DMS53 treated with DMSO at 0.1 percent for 48 hours (cell line): ENCODE measurements at regions not wholly inside any gene's neighbourhood (a gene's known extent, or its start where the extent isn't known, plus 50 kb on each side); places are given as distances from the start of the nearest gene placed in this dataset.
A peak's percentile ranks its signal among the peaks of the same experiment; 100 is the strongest.
"Not testable (repeated sequence)": the region's sequence is repeated elsewhere in the genome, so short reads cannot be mapped to it uniquely, and the experiment has no call there.

ENCODE experiments used
- DNase-seq: peaks from one replicate; lab custom pipeline; 2025; ENCODE audit not compliant: unreplicated experiment; lab: John Stamatoyannopoulos, UW

DNA sequence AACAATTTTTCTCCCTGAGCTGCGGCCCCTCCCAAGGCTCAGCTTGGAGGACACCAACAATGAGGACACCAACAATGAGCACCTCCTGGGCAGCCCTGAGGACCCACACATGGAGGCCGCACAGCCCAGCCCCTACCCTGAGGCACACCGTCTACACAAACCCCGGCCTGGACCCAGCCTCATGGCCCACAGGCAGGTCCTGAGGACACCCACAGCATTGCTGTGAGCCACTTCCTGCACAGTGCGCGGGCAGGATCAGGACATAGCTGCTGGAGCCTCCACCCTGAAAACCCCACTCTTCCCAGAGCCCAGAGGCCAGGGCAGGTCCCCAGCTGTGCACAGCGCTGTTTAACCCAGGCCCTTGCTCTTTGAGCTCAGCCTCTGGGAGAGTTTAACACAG is 194.3 kb downstream of the RTP5 start:
- DNase-seq: no peak

DNA sequence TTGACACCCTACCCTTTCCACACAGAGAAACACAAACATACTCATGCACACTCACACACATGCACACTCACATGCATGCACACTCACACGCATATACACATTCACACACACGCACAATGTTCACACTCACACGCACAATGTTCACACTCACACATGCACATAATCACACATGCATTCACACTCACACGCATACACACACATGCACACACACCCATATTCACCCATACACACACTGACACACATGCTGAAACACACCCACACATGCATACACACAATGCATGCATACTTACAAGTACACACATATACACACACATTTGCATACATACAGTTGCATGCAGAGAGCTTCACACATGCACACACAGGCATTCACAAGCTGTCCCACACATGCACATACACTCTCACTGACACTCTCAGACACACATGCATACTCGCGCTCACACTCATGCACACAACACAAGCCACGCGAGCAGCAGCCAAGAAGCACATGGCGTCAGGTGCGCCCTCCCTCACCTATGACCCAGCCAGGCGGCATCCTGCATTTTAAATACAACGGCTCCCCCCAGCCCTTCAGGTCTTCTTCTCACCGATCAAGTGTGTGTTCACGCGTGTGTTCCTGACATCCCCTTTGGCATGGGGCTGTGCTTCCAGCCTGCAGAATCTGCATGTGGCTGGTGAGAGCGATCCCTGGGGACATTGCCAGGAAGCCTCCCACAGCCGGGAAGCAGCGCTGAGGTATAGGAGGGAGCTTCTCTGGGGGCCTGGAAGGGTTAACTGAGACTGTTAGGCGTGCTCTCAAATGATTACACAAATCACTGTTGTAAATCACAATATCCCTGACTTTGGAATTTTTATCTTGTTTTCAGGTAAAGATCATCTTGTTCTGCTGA is 195.1 kb downstream of the RTP5 start:
- DNase-seq: no peak

DNA sequence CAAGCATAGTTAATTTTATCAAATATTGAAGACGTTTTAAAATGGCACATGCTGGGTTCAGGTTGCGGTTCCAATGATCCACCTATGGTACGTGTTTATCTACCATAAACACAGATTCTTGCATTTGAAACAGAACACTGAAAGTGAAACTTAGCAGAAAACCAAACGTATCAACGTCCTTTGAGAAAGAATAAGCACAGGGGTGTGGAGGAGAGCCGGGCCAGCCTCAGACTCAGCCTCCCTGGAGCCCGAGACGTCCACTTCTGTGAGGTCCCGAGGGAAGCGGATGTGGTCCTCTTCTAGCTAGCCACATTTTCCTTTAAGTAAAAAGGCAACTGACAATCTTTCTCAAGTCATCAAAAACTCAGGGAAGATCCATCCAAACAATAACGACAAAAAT is 195.9 kb downstream of the RTP5 start:
- no peak for DNase-seq

- DNase-seq: no peak
These were observed 199.5 kb downstream of the RTP5 start for GRCh38 chr2:242069018-242069417.

DNA sequence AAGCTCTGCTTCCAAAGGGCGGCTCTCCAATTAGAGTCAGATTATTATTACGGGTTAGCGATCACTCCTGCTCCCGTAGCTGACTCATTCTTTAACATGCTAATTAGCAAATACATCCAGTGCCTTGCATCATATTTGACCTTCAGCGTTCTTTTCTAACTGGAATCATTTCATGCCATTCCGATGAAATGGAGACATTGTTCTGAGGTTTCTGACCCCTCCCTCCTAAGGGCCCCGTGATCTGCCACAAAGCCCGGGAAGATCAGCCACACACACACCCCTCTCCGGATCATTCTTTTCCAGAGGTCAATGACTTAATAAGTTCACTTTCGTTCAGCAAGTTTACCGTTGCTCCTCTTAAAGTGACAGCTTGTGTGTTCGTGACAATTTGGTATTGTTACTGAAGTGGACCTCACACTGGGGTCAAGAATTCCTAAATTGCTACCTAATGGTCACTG is 200.4 kb downstream of the RTP5 start:
- not testable (repeated sequence) for DNase-seq

- DNase-seq: not testable (repeated sequence)
These were observed 201.2 kb downstream of the RTP5 start for GRCh38 chr2:242070726-242071125.

- DNase-seq: not testable (repeated sequence)
These were observed 201.8 kb downstream of the RTP5 start for GRCh38 chr2:242071377-242071776.

- not testable (repeated sequence) for DNase-seq
These were observed 202.4 kb downstream of the RTP5 start for GRCh38 chr2:242071936-242072335.

DNA sequence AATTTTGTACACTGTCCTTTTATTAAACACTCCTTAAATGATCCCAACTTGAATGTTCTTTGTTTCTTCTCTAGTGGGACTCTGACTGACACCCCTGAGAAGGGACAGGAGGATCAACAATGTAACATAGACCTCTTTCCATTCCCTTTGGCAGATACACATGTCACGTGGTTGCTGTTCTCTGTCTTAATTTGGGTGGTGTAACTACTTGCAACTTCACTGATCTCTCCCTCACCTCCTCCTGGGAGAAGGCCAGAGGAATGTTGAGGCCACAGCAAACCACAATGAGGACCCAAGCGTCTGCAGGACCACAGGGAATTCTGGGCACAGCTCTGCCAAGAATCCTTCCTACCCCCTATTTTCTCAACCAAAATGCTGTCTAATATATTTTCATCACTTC is 205.6 kb downstream of the RTP5 start:
- DNase-seq: no peak

- DNase-seq: no peak
These were observed 206.2 kb downstream of the RTP5 start for GRCh38 chr2:242075696-242076095.

- not testable (repeated sequence) for DNase-seq
These were observed 206.7 kb downstream of the RTP5 start for GRCh38 chr2:242076184-242076583.

- DNase-seq: not testable (repeated sequence)
These were observed 208.9 kb downstream of the RTP5 start for GRCh38 chr2:242078426-242078825.

GRCh38 chr2:242079792-242080191 is 210.3 kb downstream of the RTP5 start:
- DNase-seq: not testable (repeated sequence)

- DNase-seq: not testable (repeated sequence)
These were observed 211.2 kb downstream of the RTP5 start for GRCh38 chr2:242080575-242081214.

DNA sequence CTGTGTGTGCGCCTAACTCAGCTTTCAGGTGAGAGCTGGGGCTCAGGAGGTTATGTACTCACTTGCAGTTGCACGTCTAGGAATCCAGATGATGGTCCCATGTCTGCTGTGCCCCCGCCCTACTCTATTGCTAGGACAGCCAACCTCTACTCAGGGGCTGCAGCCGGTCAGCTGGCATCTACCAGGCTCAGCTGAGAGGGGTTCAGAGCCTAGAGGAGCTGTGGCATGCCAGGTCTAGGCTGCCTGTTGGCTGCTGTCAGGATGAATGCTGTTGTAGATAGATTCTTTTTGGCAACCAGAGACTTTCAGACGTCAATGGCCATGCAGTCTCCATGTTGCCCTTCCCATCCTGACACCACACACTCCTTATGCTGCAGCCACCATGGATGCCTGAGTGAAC is 214.5 kb downstream of the RTP5 start:
- DNase-seq: not testable (repeated sequence)

- not testable (repeated sequence) for DNase-seq
These were observed 215.6 kb downstream of the RTP5 start for GRCh38 chr2:242085024-242085674.

DNA sequence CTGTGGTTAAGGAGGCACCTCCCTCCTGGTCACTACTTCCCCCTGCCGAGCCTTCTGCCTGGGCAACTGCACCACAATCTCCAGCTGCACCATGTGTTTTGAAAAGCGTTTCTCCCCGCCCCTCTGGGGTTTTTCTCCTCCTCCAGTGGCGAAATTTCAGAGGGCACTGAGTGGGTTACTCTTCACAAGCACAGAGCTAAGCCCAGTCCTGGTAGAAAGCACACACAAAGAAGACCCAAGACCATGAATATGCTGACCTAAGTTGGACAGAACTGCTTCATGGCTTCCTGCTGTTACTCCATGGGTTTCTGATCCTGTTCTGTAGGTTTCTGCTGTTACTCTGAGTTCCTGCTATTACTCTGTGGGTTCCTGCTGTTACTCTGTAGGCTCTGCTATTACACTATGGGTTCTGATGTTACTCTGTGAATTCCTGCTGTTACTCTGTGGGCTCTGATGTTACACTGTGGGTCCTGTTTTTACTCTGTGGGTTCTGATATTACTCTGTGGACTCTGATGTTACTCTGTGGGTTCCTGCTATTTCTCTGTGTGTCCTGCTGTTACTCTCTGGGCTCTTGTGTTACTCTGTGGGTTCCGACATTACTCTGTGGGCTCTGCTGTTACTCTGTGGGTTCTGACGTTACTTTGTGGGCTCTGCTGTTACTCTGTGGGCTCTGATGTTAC is 216.6 kb downstream of the RTP5 start:
- no peak for DNase-seq

- DNase-seq: not testable (repeated sequence)
These were observed 218.5 kb downstream of the RTP5 start for GRCh38 chr2:242088044-242088443.

DNA sequence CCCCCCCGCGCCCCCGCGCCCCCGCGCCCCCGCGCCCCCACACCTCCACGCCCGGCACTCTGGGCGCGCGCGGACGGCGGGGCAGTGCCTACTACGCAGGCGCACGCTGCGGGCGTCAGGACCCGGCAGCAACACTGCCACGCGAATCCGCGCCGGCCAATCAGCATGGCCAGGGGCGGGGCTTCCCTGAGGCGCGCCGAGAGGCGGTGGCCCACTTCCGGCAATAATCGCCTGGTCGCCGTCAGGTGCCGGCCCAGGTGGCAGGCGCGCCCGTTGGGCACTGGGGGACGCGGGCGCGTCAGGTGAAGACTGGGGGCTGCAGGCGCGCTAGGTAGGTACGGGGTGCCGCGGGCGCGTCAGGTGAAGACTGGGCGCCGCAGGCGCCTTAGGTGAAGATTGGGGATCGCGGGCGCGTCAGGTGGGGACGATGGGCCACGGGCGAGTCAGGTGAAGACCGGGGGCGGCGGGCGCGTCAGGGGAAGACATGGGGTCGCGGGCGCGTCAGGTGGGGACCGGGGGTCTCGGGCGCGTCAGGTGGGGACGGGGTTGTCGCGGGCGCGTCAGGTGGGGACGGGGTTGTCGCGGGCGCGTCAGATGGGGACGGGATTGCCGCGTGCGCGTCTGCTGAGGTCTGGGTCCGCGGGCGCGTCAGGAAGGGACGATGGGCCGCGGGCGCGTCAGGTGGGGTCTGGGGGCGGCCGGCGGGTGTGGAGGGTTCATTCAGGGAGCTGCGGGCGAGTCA is 219.1 kb downstream of the RTP5 start:
- DNase-seq: peak; percentile 34

GRCh38 chr2:242089213-242089549 is 219.7 kb downstream of the RTP5 start:
- DNase-seq: not testable (repeated sequence)
